Kidney (tissue), 13 donors: ENCODE measurements at regions not wholly inside any gene's neighbourhood (a gene's known extent, or its start where the extent isn't known, plus 50 kb on each side); places are given as distances from the start of the nearest gene placed in this dataset.

ENCODE experiments used
- DNase-seq, 5 donors: peaks; one replicate each; pipeline ENCODE4 v3.0.0-alpha.2; 2013 to 2020
- FAIRE-seq: peaks from 2 replicates; lab custom pipeline; 2012; peaks lifted over from hg19 to GRCh38; lab: Jason Lieb, UNC
- H3K27ac ChIP-seq, 2 donors: one replicate each; pipeline ENCODE4 v1.7.0; 2013; ENCODE audit warnings: low read depth in 2 of 2, low read length in 2 of 2, inconsistent platforms in 1 of 2
- H3K27me3 ChIP-seq: one replicate; pipeline ENCODE4 v1.7.1; 2013; ENCODE audit warnings: low read length, inconsistent platforms; ENCODE audit not compliant: control insufficient read depth, insufficient read depth
- H3K36me3 ChIP-seq, 3 donors: one replicate each; pipeline versions ENCODE4 v1.7.0 to v1.7.1; 2013; ENCODE audit warnings: low read length in 3 of 3, control low read depth in 1 of 3, inconsistent platforms in 1 of 3; ENCODE audit not compliant: insufficient read depth in 3 of 3, control insufficient read depth in 2 of 3
- H3K4me1 ChIP-seq, 3 donors: one replicate each; pipeline versions ENCODE4 v1.7.0 to v1.7.1; 2013; ENCODE audit warnings: low read length in 3 of 3, inconsistent platforms in 1 of 3, low read depth in 1 of 3; ENCODE audit not compliant: control insufficient read depth in 2 of 3, insufficient read depth in 2 of 3
- H3K4me3 ChIP-seq, 3 donors: one replicate each; pipeline versions ENCODE4 v1.7.0 to v1.8.1; 2013; ENCODE audit warnings: low read length in 3 of 3, control low read depth in 1 of 3, inconsistent platforms in 1 of 3
- H3K9ac ChIP-seq, 3 donors: one replicate each; pipeline versions ENCODE4 v1.7.0 to v1.7.1; 2013; ENCODE audit warnings: low read length in 3 of 3, control low read depth in 1 of 3, inconsistent platforms in 1 of 3
- H3K9me3 ChIP-seq, 3 donors: one replicate each; pipeline versions ENCODE4 v1.7.0 to v1.7.1; 2013; ENCODE audit warnings: low read length in 3 of 3, control low read depth in 1 of 3, inconsistent platforms in 1 of 3; ENCODE audit not compliant: control insufficient read depth in 2 of 3, insufficient read depth in 1 of 3
- intact Hi-C: fragments of 100-400 bp; cut with DNase I; formaldehyde crosslinking; loops from one replicate; pipeline ENCODE4 v1.11.1; 2022
- TF ChIP-seq, protein P1 (sequence below): IDR thresholded peaks from 3 replicates; pipeline ENCODE4 v1.5.1; 2012; ENCODE audit warnings: mild to moderate bottlenecking, moderate library complexity, borderline replicate concordance; ENCODE audit not compliant: insufficient read depth; ENCODE audit errors: extremely low read depth
- donor health status: control.
- donor health status: control.
- donor health status: control.
- donor health status: control.
- donor health status: control.
- donor health status: DM: yes; HTN: yes; CAD: no.
- donor health status: Normal renal cell carcinoma (clear cell type).

DNA sequence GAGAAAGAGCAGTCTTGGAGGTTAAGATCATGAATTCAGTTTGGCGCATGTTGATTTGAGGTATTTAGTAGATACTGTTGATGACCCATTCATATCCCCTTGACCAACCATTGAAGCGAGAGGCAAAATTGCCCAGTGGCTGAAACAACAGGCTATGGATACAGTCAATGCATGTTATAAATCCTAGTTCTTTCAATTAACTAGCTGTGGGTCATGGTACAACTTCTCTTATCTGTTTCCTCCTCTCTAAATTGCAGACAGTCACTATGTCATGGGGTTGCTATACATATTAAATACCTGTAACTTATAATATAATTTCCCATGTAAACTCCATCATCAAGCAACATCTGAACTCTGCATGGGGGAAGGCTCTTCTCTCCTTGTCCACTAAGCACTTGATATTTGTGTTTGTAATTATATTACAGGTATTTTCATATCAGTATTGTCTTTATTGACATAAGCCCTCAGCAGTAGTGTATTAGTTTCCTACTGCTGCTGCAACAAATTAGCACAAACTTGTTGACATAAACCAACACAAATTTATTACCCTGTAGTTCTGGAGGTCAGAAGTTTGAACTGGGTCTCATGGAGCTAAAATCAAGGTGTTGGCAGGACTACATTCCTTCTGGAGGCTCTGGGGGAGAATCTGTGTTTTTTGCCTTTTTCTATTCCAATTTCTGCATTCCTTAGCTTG is 61.7 kb upstream of the ACTR3 start:
- Histone ChIP-seq H3K4me1 (no peaks in the 10 kb centered on the region), H3K4me3 (no peak overlapping the region), H3K9ac (no peak overlapping the region), H3K36me3 (no peaks in the 10 kb centered on the region), H3K9me3 (no peaks in the 10 kb centered on the region), H3K27me3 (no peaks in the 10 kb centered on the region), H3K27ac (no peak overlapping the region)
- TF ChIP-seq, protein P1, sequence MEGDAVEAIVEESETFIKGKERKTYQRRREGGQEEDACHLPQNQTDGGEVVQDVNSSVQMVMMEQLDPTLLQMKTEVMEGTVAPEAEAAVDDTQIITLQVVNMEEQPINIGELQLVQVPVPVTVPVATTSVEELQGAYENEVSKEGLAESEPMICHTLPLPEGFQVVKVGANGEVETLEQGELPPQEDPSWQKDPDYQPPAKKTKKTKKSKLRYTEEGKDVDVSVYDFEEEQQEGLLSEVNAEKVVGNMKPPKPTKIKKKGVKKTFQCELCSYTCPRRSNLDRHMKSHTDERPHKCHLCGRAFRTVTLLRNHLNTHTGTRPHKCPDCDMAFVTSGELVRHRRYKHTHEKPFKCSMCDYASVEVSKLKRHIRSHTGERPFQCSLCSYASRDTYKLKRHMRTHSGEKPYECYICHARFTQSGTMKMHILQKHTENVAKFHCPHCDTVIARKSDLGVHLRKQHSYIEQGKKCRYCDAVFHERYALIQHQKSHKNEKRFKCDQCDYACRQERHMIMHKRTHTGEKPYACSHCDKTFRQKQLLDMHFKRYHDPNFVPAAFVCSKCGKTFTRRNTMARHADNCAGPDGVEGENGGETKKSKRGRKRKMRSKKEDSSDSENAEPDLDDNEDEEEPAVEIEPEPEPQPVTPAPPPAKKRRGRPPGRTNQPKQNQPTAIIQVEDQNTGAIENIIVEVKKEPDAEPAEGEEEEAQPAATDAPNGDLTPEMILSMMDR: no peak
- DNase-seq (no peak), FAIRE-seq (no peak)
- intact Hi-C loops: no loop called here

- Histone ChIP-seq H3K4me1 (no peaks in the 10 kb centered on the region), H3K27ac (no peak overlapping the region), H3K9ac (no peak overlapping the region), H3K27me3 (no peaks in the 10 kb centered on the region), H3K36me3 (no peaks in the 10 kb centered on the region), H3K9me3 (no peaks in the 10 kb centered on the region), H3K4me3 (no peak overlapping the region)
- TF ChIP-seq, protein P1: no peak
- intact Hi-C loops: no loop called here
- no peak for FAIRE-seq
- DNase-seq: no peak
Observed at GRCh38 chr2:113827426-113827825, 62.5 kb upstream of the ACTR3 start.

GRCh38 chr2:113826346-113827285 is 63.3 kb upstream of the ACTR3 start:
- Histone ChIP-seq H3K9ac (no peak overlapping the region), H3K27me3 (no peaks in the 10 kb centered on the region), H3K4me3 (no peak overlapping the region), H3K9me3 (no peaks in the 10 kb centered on the region), H3K27ac (no peak overlapping the region), H3K4me1 (no peaks in the 10 kb centered on the region), H3K36me3 (no peaks in the 10 kb centered on the region)
- intact Hi-C loops: no loop called here
- FAIRE-seq: no peak
- TF ChIP-seq, protein P1: no peak
- DNase-seq: peak in 2 of 5 donors; percentile 14 to 15
